Naive thymus-derived CD8-positive, alpha-beta T cell (primary cell): ENCODE measurements at regions not wholly inside any gene's neighbourhood (a gene's known extent, or its start where the extent isn't known, plus 50 kb on each side); places are given as distances from the start of the nearest gene placed in this dataset.

Source experiments
- ATAC-seq, 2 donors: fragments of 150-1000 bp; cut with Tn5 transposase in 1 of 2; sonication (Bioruptor Pico), chemical (Tn5 transposase) in 1 of 2; 1 replicate in 1 of 2; 2 replicates in 1 of 2; pipeline ENCODE4 v1.10.0; 2021; ENCODE audit warnings: mild to moderate bottlenecking in 2 of 2, moderate library complexity in 2 of 2
- POLR2A ChIA-PET: fragments of 350-600 bp; sonication (Branson Sonifier 250); formaldehyde crosslinking; loops from one replicate; lab custom pipeline; 2021; ENCODE audit warnings: antibody characterized with exemption; lab: Charles Lee
- DNase-seq, 10 donors: peaks; one replicate each; pipeline versions ENCODE4 v3.0.0 to v3.0.0-alpha.2; 2020 to 2022
- H3K27ac Mint-ChIP-seq, 10 donors: one replicate each; pipeline ENCODE4 v1.8.0; 2020 to 2022; ENCODE audit warnings: mild to moderate bottlenecking in 10 of 10, mixed read lengths in 10 of 10, moderate library complexity in 4 of 10, inconsistent platforms in 1 of 10
- H3K27me3 Mint-ChIP-seq, 5 donors: one replicate each; pipeline ENCODE4 v1.8.0; 2021 to 2022; ENCODE audit warnings: mixed read lengths in 5 of 5
- H3K36me3 Mint-ChIP-seq, 3 donors: one replicate each; pipeline ENCODE4 v1.8.0; 2020 to 2022; ENCODE audit warnings: mixed read lengths in 3 of 3, mild to moderate bottlenecking in 2 of 3, inconsistent platforms in 1 of 3
- H3K4me1 Mint-ChIP-seq, 4 donors: one replicate each; pipeline ENCODE4 v1.8.0; 2021 to 2022; ENCODE audit warnings: mixed read lengths in 4 of 4
- H3K4me3 Mint-ChIP-seq, 10 donors: one replicate each; pipeline ENCODE4 v1.8.0; 2020 to 2022; ENCODE audit warnings: mild to moderate bottlenecking in 10 of 10, mixed read lengths in 10 of 10, moderate library complexity in 6 of 10, inconsistent platforms in 1 of 10
- H3K9me3 Mint-ChIP-seq, 9 donors: one replicate each; pipeline ENCODE4 v1.8.0; 2020 to 2022; ENCODE audit warnings: mixed read lengths in 9 of 9, mild to moderate bottlenecking in 3 of 9, inconsistent platforms in 1 of 9, moderate library complexity in 1 of 9

DNA sequence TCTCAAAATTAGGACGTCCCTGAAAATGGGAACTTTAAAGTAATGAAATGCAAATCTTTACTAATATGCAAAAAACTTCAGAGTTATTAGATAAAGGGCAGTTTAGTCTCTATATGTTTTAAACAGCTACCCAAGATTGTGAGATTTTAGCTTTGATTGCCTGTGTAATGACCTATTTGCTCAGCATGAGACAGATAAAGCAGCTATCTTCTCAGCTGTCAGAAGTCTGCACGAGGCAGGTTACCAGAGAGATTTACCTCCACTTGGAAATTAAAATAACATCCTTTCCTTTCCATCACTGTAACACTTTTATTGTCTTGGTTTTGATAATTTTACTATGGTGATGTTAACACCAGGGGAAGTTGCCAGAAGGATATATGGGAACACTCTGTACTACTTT, 436.6 kb upstream of the OPRM1 start:
- Mint-ChIP-seq H3K4me3 (no peak overlapping the region), H3K27ac (no peak overlapping the region), H3K36me3 (no peaks in the 10 kb centered on the region), H3K27me3 (peaks cover 0 to 6% (median 0%) of the 10 kb centered on the region in 5 donors), H3K9me3 (peaks cover 0 to 5% (median 0%) of the 10 kb centered on the region in 9 donors), H3K4me1 (peaks cover 0 to 1% (median 0%) of the 10 kb centered on the region in 4 donors)
- POLR2A ChIA-PET = no interaction called here
- no peak for ATAC-seq
- no peak for DNase-seq

DNA sequence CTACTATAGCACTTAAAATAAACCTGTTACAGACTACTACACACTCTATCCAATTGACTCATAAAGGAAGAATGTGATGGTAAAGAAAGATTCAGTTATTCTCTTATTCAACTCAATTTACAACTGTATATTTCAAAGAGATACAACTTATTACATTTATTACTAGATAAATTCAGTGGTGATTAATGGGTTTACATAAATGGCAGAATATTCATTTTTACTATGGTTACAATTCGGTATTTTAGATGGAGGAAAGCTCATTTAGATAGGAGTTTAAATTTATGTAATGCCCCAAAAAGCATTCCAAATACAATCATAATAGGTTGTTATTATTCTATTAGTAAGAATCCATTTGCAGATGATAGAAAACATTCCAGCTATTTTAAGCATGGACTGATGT, 439.1 kb upstream of the OPRM1 start:
- H3K4me3 Mint-ChIP-seq = no peak overlapping the region
- POLR2A ChIA-PET = no interaction called here

DNA sequence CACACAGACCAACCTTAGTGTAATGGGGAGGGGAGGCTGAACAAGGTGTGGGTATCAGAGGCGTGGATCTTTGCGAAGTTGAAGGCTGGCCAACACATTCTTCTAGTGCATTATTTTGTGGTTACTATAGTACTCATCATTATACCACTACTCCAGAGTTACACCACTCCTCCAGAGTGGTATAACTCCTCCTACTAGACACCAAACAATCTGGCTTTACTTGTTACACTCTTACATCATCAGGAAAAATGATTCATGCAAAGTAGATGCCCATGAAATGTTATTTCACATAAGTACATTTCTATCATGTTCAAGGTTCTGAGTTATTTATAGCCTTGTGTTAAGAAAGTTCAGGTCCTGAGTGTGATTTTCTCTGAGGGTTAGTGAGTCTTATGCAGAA, 443.1 kb upstream of the OPRM1 start:
- POLR2A ChIA-PET = no interaction called here
- Mint-ChIP-seq H3K27ac (no peak overlapping the region), H3K27me3 (no peaks in the 10 kb centered on the region)

More for the DNA sequence above, 439.1 kb upstream of the OPRM1 start:
- Mint-ChIP-seq H3K4me1 (no peaks in the 10 kb centered on the region), H3K36me3 (no peaks in the 10 kb centered on the region), H3K27me3 (peaks cover 0 to 3% (median 0%) of the 10 kb centered on the region in 5 donors), H3K9me3 (peaks cover 0 to 4% (median 0%) of the 10 kb centered on the region in 9 donors), H3K27ac (no peak overlapping the region)
- no peak for DNase-seq
- no peak for ATAC-seq

DNA sequence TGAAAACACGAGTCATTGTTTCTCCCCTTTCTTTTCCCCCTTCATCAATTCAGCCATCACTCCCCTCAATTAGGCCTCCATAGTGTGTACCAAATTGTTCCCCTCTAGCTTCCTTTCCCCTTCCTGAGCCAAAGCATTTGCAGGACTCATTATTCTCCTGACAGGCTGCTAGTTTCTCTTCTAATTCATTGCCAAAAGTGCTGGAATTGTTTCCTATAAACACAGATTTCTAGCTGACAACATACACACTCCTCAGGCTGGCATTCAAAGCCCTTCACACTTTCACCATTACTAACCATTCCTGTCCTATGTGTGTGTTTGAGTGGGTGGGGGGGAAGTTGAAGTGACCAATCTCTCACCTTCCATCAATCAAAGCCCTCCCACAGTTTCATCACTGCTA, 444.2 kb upstream of the OPRM1 start:
- Mint-ChIP-seq H3K4me1 (no peaks in the 10 kb centered on the region), H3K4me3 (no peak overlapping the region), H3K27me3 (no peaks in the 10 kb centered on the region), H3K27ac (no peak overlapping the region), H3K36me3 (no peaks in the 10 kb centered on the region), H3K9me3 (peaks cover 0 to 5% (median 0%) of the 10 kb centered on the region in 9 donors)
- ATAC-seq = no peak
- no peak for DNase-seq
- POLR2A ChIA-PET = no interaction called here

More for the DNA sequence above, 443.1 kb upstream of the OPRM1 start:
- no peak overlapping the region for H3K4me3 Mint-ChIP-seq
- ATAC-seq (no peak), DNase-seq (no peak)
- H3K9me3 Mint-ChIP-seq = peaks cover 0 to 5% (median 0%) of the 10 kb centered on the region in 9 donors
- H3K36me3 Mint-ChIP-seq = no peaks in the 10 kb centered on the region
- no peaks in the 10 kb centered on the region for H3K4me1 Mint-ChIP-seq

DNA sequence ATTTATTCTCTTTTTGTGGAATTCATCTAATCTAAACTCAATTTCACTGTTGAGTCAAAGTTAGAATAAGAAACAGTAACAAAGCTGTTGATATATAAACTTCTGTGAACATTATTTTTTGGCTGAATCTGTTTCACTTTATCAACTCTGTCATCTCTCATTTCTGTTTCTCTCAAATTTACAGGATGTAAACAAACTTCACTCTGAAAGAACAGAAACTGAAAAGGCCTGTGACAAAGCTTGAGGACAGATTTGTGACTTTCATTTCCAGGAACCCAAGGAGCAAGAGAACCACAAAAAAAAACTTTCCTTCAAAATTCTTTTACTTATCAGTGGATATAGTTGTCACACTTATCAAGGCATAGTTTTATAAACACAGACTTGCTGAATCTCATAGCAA, 447.9 kb upstream of the OPRM1 start:
- Mint-ChIP-seq H3K9me3 (peaks cover 0 to 10% (median 0%) of the 10 kb centered on the region in 9 donors), H3K27ac (no peak overlapping the region)

DNA sequence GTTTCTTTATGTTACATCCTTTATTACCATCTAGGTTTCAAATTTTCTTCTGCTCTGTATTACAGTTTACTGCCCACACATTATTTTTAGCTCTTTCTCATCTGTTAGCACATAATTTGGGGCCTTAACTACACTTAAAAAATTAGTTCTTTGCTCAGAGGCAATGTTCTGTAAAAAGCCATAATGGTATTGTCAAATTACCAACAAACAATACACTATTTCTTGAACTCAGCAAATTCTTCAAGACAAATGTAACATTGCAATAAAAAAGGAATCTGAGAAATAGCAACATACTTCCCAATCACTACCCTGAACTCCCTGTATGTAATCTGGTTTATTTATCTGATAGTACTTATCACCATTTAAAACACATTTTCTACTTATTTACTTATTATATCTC, 448.6 kb upstream of the OPRM1 start:
- H3K4me1 Mint-ChIP-seq = no peaks in the 10 kb centered on the region
- ATAC-seq (no peak), DNase-seq (no peak)
- H3K27me3 Mint-ChIP-seq = peaks cover 0 to 5% (median 0%) of the 10 kb centered on the region in 5 donors
- no peak overlapping the region for H3K4me3 Mint-ChIP-seq
- H3K27ac Mint-ChIP-seq = no peak overlapping the region
- POLR2A ChIA-PET = no interaction called here
- H3K36me3 Mint-ChIP-seq = no peaks in the 10 kb centered on the region
- peaks cover 0 to 10% (median 0%) of the 10 kb centered on the region in 9 donors for H3K9me3 Mint-ChIP-seq

More for the DNA sequence above, 447.9 kb upstream of the OPRM1 start:
- POLR2A ChIA-PET = no interaction called here
- no peaks in the 10 kb centered on the region for H3K36me3 Mint-ChIP-seq
- no peak for DNase-seq
- H3K4me3 Mint-ChIP-seq = no peak overlapping the region
- ATAC-seq = no peak
- peaks cover 0 to 5% (median 0%) of the 10 kb centered on the region in 5 donors for H3K27me3 Mint-ChIP-seq
- H3K4me1 Mint-ChIP-seq = no peaks in the 10 kb centered on the region

DNA sequence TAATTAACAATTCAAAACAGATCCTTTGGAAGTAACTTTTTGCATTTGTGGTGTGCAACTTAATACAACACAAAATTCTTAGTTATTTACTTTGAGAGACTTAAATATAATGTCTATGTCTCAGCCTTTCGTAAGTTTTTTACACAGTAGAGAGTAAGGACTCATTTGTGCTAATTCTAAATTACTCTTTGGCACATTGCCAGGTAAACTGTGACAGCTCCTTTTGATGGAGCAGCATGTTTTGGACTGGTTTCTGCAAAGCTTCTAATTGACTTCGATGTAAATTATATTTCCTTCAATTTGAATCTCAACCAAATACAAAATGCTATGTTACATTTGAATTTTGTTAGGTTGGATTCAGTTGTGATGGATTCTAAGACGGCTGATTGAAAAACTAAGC, 450.7 kb upstream of the OPRM1 start:
- peaks cover 0 to 7% (median 0%) of the 10 kb centered on the region in 9 donors for H3K9me3 Mint-ChIP-seq
- ATAC-seq (no peak), DNase-seq (no peak)
- H3K36me3 Mint-ChIP-seq = no peaks in the 10 kb centered on the region
- POLR2A ChIA-PET = no interaction called here
- H3K4me3 Mint-ChIP-seq = no peak overlapping the region
- H3K4me1 Mint-ChIP-seq = no peaks in the 10 kb centered on the region
- H3K27ac Mint-ChIP-seq = no peak overlapping the region
- peaks cover 0 to 5% (median 0%) of the 10 kb centered on the region in 5 donors for H3K27me3 Mint-ChIP-seq

DNA sequence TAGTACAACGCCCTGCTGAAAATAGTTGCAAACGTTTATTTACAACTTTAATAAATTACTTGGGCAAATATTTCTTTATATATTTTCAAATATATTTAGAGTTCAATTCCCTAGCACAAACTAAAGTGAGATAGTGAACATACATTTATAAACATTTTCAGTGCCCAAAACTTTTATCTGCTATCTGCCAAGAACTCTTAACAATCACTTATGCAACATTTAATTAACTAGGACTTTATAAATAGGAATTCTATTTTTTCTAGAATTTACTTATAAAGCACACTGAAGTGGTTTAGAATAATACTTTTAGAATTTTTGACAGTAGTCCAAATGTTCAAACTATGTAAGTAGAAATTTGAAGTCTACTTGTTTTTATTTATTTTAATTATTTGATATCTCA, 452.6 kb upstream of the RGS17 start:
- Mint-ChIP-seq H3K9me3 (peaks cover 0 to 14% (median 2%) of the 10 kb centered on the region in 9 donors), H3K4me3 (no peak overlapping the region), H3K36me3 (no peaks in the 10 kb centered on the region), H3K27me3 (peaks cover 0 to 5% (median 0%) of the 10 kb centered on the region in 5 donors), H3K27ac (no peak overlapping the region), H3K4me1 (no peaks in the 10 kb centered on the region)
- ATAC-seq = no peak
- DNase-seq = no peak
- POLR2A ChIA-PET = no interaction called here

DNA sequence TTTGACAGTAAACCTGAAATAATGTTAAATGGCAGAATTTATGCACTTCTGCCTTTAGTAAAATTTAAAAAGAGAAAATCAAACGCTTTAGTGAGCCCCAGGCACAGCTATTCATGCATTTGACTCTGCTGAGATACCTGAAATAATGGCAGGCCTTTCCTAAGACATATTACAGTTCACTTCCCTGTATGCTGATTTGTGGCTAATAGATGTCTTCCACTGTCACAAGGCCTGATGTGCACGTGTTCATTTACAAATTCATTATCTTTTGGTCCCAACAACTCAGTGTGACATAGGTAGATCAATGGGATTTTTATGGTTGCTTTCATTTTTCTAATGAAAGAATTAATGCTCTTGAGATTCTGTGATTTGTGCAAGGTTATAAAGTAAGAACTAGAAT, 449.7 kb upstream of the RGS17 start:
- no peaks in the 10 kb centered on the region for H3K4me1 Mint-ChIP-seq
- no peak for DNase-seq
- H3K9me3 Mint-ChIP-seq = peaks cover 0 to 14% (median 5%) of the 10 kb centered on the region in 9 donors
- H3K27me3 Mint-ChIP-seq = peaks cover 0 to 2% (median 0%) of the 10 kb centered on the region in 5 donors
- H3K27ac Mint-ChIP-seq = no peak overlapping the region
- H3K4me3 Mint-ChIP-seq = no peak overlapping the region
- POLR2A ChIA-PET = no interaction called here
- no peak for ATAC-seq
- H3K36me3 Mint-ChIP-seq = no peaks in the 10 kb centered on the region

DNA sequence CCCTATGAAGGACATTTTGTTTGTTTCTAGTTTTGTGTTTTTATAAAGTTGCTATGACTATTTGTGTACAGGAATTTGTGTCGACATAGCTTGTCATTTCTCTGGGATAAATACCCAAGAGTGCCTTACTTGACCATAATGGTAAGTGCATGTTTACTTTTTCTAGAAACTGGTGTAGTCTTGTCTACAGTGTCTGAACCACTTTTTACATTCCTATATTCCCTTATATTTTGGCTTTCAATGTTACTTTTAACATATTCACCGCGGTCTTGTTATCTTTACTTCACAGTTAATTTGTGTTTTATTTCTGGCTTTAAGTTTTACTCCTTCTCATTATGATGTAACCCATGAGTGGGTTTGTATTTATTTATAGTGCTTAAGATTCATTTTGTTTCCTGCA, 444.4 kb upstream of the RGS17 start:
- ATAC-seq = no peak

DNA sequence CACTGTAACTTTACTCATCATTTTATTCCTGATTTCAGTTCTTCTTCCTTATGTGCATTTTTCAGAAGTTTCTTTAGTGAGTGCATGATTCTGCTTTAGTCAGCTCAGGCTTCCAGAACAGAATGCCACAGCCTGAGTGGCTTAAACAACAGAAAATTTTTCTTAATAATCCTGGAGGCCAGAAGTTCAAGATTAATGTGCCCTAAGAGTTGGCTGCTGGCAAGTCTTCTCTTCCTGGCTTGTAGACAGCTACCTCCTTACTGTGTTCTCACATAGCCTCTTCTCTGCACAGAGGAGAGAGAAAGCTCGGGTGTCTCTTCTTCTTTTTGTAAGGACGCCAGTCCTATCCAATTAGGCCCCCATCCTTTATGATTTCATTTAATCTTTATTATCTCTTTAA, 443.1 kb upstream of the RGS17 start:
- H3K4me3 Mint-ChIP-seq = no peak overlapping the region
- H3K36me3 Mint-ChIP-seq = no peaks in the 10 kb centered on the region
- no peaks in the 10 kb centered on the region for H3K4me1 Mint-ChIP-seq
- DNase-seq (no peak), ATAC-seq (no peak)
- peaks cover 0 to 2% (median 0%) of the 10 kb centered on the region in 5 donors for H3K27me3 Mint-ChIP-seq
- POLR2A ChIA-PET = interaction anchor here (0.7 kb wide), 1 partner anchor 14 kb away, joined by 3 read pairs; no protein-coding TSS in a partner anchor
- no peak overlapping the region for H3K27ac Mint-ChIP-seq
- peaks cover 0 to 10% (median 5%) of the 10 kb centered on the region in 9 donors for H3K9me3 Mint-ChIP-seq

More for the DNA sequence above, 444.4 kb upstream of the RGS17 start:
- no peak overlapping the region for H3K27ac Mint-ChIP-seq
- H3K4me1 Mint-ChIP-seq = no peaks in the 10 kb centered on the region
- no peaks in the 10 kb centered on the region for H3K36me3 Mint-ChIP-seq
- no peak for DNase-seq
- no peak overlapping the region for H3K4me3 Mint-ChIP-seq
- H3K9me3 Mint-ChIP-seq = peaks cover 0 to 14% (median 5%) of the 10 kb centered on the region in 9 donors
- POLR2A ChIA-PET = no interaction called here
- peaks cover 0 to 2% (median 0%) of the 10 kb centered on the region in 5 donors for H3K27me3 Mint-ChIP-seq

DNA sequence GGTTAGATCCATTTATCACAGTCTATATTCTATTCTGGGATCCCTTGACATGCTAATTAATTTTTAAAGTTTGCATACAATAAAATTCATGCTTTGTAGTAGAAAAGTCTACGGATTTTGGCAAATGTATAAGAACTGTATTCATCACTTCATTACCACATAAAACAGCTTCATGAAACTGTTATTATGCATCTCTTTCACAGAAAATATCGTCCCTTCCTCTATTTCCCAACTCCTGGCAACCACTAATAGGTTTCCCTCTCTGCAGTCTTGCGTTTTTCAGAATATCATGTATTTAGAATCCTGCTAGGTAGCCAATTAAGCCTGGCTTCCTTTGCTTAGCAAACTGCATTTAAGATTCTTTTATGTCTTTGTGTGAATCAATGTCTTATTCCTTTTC, 441.3 kb upstream of the RGS17 start:
- no peaks in the 10 kb centered on the region for H3K4me1 Mint-ChIP-seq
- H3K9me3 Mint-ChIP-seq = peaks cover 0 to 9% (median 0%) of the 10 kb centered on the region in 9 donors
- POLR2A ChIA-PET = no interaction called here
- no peak for ATAC-seq
- no peak overlapping the region for H3K4me3 Mint-ChIP-seq
- no peak for DNase-seq
- H3K27ac Mint-ChIP-seq = no peak overlapping the region
- no peaks in the 10 kb centered on the region for H3K27me3 Mint-ChIP-seq
- H3K36me3 Mint-ChIP-seq = no peaks in the 10 kb centered on the region

DNA sequence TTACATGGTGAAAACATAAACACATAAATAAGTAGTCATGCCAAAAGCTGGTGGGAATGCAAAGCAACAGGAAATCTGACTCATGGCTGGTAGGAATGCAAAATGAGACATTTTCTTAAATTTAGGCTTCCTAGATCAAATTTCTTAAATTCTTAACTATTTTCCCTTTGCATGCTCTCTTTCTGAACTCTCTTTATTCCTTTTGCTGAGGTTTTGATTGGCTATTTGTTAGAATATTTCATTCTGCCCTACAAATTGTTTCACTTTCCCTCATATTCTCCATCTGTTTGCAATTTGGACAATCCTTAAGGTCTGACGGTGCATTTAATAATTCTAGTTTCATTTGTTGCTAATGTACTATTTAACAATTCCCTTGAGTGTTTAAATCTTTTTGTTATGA, 437.5 kb upstream of the RGS17 start:
- H3K4me3 Mint-ChIP-seq = no peak overlapping the region
- H3K27ac Mint-ChIP-seq = no peak overlapping the region
- DNase-seq (no peak), ATAC-seq (no peak)
- no peaks in the 10 kb centered on the region for H3K27me3 Mint-ChIP-seq
- H3K36me3 Mint-ChIP-seq = no peaks in the 10 kb centered on the region
- POLR2A ChIA-PET = no interaction called here
- H3K9me3 Mint-ChIP-seq = peaks cover 0 to 9% (median 0%) of the 10 kb centered on the region in 9 donors
- H3K4me1 Mint-ChIP-seq = no peaks in the 10 kb centered on the region

DNA sequence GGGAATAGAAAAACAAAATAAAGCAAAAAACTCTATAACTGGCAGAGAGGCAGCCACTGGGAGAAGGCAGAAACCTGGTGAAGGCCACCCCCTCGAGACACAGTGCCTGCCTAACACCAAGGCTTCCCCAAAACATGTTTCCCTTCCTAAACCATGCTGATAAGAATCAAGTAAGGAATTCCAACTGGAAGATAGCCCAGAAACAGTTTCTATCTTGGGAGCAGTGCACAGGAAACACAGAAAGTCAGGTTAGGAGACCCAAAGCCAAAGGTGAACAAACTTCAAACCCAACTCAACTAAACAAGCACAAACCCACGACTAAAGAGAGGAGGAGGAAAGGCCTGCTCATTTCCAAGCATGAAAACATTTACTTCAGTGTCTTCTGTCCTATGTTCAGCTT, 433.7 kb upstream of the RGS17 start:
- no peaks in the 10 kb centered on the region for H3K27me3 Mint-ChIP-seq
- ATAC-seq = no peak
- no peak for DNase-seq
- H3K4me3 Mint-ChIP-seq = no peak overlapping the region
- H3K4me1 Mint-ChIP-seq = no peaks in the 10 kb centered on the region
- POLR2A ChIA-PET = no interaction called here
- no peaks in the 10 kb centered on the region for H3K9me3 Mint-ChIP-seq
- no peak overlapping the region for H3K27ac Mint-ChIP-seq
- no peaks in the 10 kb centered on the region for H3K36me3 Mint-ChIP-seq
